HEK293 (cell line): ENCODE measurements at regions not wholly inside any gene's neighbourhood (a gene's known extent, or its start where the extent isn't known, plus 50 kb on each side); places are given as distances from the start of the nearest gene placed in this dataset.

ENCODE experiments used
- CTCF ChIP-seq: fragments of 450-650 bp; formaldehyde crosslinking; IDR thresholded peaks from 2 replicates; pipeline ENCODE4 v1.5.1; 2016; ENCODE audit warnings: missing biosample characterization, missing genetic modification characterization
- HIC1 ChIP-seq: fragments of 450-650 bp; formaldehyde crosslinking; IDR thresholded peaks from 2 replicates; pipeline ENCODE4 v1.5.1; 2016; ENCODE audit warnings: missing biosample characterization, missing genetic modification characterization
- HOXD13 ChIP-seq: sonication (generic); formaldehyde crosslinking; IDR thresholded peaks from 2 replicates; pipeline ENCODE4 v1.8.0; 2022; ENCODE audit warnings: missing genetic modification reagents, borderline replicate concordance
- KLF16 ChIP-seq: fragments of 450-650 bp; formaldehyde crosslinking; IDR thresholded peaks from 2 replicates; pipeline ENCODE4 v1.5.1; 2017; ENCODE audit warnings: missing biosample characterization, missing genetic modification characterization
- MYNN ChIP-seq: fragments of 450-650 bp; formaldehyde crosslinking; IDR thresholded peaks from 2 replicates; pipeline ENCODE4 v1.5.1; 2016; ENCODE audit warnings: missing biosample characterization, missing genetic modification characterization, borderline replicate concordance
- PBX3 ChIP-seq: sonication (generic); formaldehyde crosslinking; IDR thresholded peaks from 2 replicates; pipeline ENCODE4 v1.8.1; 2022; ENCODE audit warnings: mild to moderate bottlenecking, moderate library complexity, missing genetic modification reagents
- SCRT1 ChIP-seq: fragments of 450-650 bp; formaldehyde crosslinking; IDR thresholded peaks from 2 replicates; pipeline ENCODE4 v1.5.1; 2016; ENCODE audit warnings: missing biosample characterization, missing genetic modification characterization, borderline replicate concordance
- ZBTB10 ChIP-seq: fragments of 450-650 bp; formaldehyde crosslinking; IDR thresholded peaks from 2 replicates; pipeline ENCODE4 v1.5.1; 2016; ENCODE audit warnings: missing biosample characterization, missing genetic modification characterization
- ZBTB49 ChIP-seq: fragments of 450-650 bp; formaldehyde crosslinking; IDR thresholded peaks from 2 replicates; pipeline ENCODE4 v1.5.1; 2016; ENCODE audit warnings: missing biosample characterization, missing genetic modification characterization, low read depth
- ZNF121 ChIP-seq: fragments of 450-650 bp; formaldehyde crosslinking; IDR thresholded peaks from 2 replicates; pipeline ENCODE4 v1.5.1; 2016; ENCODE audit warnings: missing biosample characterization, missing genetic modification characterization
- ZNF223 ChIP-seq: fragments of 450-650 bp; formaldehyde crosslinking; IDR thresholded peaks from 2 replicates; pipeline ENCODE4 v1.5.1; 2016; ENCODE audit warnings: missing biosample characterization, missing genetic modification characterization
- ZNF560 ChIP-seq: fragments of 450-650 bp; formaldehyde crosslinking; IDR thresholded peaks from 2 replicates; pipeline ENCODE4 v1.5.1; 2017; ENCODE audit warnings: missing biosample characterization, missing genetic modification characterization, borderline replicate concordance

- TF ChIP-seq HIC1 (tag by site-specific recombination) (no peak), ZNF223 (no peak), ZNF560 (no peak), ZBTB49 (tag by site-specific recombination) (no peak), ZBTB10 (tag by site-specific recombination) (no peak), CTCF (tag by site-specific recombination) (no peak), ZNF121 (tag by site-specific recombination) (no peak), SCRT1 (no peak), PBX3 (CRISPR knock-in tag) (no peak), MYNN (tag by site-specific recombination) (no peak), KLF16 (no peak), HOXD13 (CRISPR knock-in tag) (no peak)
Observed at GRCh38 chr3:147655236-147655635, 246.1 kb downstream of the ZIC1 start.
